ENCODE measurements at regions not wholly inside any gene's neighbourhood (a gene's known extent, or its start where the extent isn't known, plus 50 kb on each side); places are given as distances from the start of the nearest gene placed in this dataset.

DNA sequence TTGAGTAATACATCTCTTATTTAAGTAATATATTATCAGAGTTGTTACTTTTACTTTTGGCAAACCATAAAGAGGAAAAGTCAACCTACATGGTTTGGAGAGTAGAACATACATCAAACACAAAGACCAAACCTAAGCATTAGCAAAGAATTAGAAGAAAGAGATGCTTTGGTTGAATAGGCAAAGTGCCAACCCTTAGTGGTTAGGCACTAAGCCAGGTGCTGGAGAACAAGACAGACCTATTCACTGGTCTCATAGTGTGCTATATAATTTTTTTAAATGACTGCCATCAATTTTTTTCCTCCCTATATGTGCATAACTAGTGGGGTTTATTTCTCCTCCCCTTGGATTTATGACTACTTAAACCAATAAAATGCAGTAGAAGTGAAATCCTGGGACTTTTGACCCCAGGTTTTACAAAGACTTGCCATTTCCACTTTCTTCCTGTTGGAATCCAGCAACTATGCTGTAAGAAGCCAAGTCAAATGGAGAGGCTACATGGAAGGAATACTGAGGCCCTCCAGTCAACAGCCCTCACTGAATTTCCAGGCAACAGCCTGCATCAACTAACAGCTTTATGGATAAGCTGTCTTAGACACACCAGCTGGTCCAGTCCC, 69.8 kb upstream of the HAO2 start:
- DNase-seq (ENCODE audit: extremely low read depth, low read depth), result no peak

DNA sequence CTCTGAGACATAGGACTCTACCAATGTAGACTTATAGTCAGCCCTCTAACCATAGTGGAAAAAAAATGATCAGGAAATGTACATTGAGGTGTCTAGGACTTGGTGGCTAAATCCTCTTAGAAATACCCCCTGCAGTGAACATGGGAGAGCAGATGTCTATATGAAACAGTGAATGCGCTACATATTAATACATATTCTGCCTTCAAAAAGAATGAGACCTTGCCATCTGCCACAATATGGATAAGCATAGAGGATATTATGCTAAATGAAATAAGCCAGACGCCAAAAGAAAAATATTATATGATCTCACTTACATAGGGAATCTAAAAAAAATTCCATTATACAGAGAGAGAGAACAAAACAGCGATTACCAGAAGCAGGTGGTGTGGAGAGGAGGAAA, 66.6 kb upstream of the HAO2 start:
- DNase-seq (ENCODE audit: extremely low read depth, low read depth), result no peak

GRCh38 chr1:119308130-119308700, 60.4 kb upstream of the HAO2 start:
- no peak for DNase-seq (ENCODE audit: extremely low read depth, low read depth)

DNA sequence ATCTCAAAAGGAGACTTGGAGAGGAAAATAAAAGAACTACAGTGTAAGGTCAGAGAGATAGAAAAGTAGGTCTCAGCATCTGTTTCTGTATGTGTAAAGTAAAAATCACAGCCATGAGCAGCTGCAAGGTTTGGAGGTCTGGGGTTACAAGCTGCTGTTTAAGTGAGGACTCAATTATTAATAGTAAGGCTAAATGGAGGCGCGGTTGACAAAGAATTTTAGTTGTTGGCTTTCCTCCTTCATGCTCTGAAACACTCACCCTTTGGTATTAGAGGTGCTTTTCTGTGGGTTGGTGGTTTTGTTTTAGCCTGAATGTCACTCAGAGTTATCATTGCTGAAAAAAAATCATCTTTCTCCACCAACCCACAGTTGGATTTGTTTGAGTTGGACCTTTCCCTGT, 59.8 kb upstream of the HAO2 start:
- no peak for DNase-seq (ENCODE audit: extremely low read depth, low read depth)

- no peak for DNase-seq (ENCODE audit: extremely low read depth, low read depth)
Measured at GRCh38 chr1:119310301-119310700, 58.3 kb upstream of the HAO2 start.

- DNase-seq (ENCODE audit: extremely low read depth, low read depth), result no peak
Measured at GRCh38 chr1:119312500-119312899, 56.1 kb upstream of the HAO2 start.

DNA sequence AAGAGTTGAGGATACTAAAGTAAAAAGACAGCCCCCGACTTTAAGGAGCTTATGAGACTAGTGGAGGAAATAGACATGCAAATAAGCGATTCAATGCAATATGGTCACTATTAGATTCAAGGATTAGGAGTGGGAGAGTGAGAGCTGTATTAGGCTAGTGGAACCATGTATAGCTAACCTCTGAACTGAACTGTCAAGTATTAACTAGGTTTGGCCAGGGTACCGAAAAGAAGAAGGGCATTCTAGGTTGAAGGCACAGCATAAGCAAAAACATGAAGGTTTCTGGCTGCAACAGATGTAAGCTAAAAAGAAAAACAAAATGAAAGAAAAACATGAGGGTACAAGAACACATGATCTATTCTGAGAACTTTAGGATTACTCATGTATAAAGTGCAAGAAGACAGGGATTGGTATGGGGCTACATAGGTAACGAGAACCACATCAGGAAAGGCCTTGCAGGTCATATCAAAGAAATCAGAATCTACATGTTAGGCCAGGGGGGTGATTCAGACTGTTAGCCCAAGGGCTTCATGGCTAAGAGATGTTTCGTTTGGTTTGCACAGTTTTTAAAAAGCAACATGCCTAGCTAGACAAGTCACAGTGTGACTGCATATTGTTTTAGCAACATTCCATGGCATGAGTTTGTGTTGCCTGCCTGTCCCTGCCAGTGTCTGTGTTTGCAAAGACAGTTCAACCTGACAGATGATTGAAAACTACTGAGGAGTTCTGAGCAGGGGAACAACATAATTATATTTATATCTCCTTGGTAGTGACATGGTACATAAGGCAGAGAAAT, 54.4 kb upstream of the HAO2 start:
- DNase-seq (ENCODE audit: extremely low read depth, low read depth), result no peak

GRCh38 chr1:119316870-119317416, 51.6 kb upstream of the HAO2 start:
- no peak for DNase-seq (ENCODE audit: extremely low read depth, low read depth)

- DNase-seq (ENCODE audit: extremely low read depth, low read depth), result no peak
Measured at GRCh38 chr1:119318466-119319309, 49.9 kb upstream of the HAO2 start.

Data from NCI-H460 (cell line).